ENCODE measurements at regions not wholly inside any gene's neighbourhood (a gene's known extent, or its start where the extent isn't known, plus 50 kb on each side); places are given as distances from the start of the nearest gene placed in this dataset.

DNA sequence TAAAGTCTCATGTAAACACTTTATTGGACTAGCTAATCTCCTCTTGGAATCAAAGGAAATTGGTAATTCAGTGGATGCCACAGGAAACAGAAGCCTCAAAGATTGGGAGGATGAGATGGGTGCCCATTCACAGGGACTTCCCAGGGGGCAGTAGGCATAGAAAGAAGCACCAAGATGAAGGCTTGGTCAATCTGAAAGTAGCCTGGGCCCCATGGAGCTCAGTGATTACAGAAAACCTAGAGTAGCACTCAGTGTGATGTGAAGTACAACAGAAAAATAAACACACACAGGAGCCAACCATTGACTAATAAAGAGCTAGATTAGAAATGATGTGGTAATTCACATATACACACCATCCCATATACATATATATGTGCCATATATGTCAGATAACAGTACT lies 560.6 kb downstream of the TBC1D4 start:
- TF ChIP-seq POLR2A (IDR thresholded peaks at IDR 0.05): no peak
- TF ChIP-seq, protein P1, sequence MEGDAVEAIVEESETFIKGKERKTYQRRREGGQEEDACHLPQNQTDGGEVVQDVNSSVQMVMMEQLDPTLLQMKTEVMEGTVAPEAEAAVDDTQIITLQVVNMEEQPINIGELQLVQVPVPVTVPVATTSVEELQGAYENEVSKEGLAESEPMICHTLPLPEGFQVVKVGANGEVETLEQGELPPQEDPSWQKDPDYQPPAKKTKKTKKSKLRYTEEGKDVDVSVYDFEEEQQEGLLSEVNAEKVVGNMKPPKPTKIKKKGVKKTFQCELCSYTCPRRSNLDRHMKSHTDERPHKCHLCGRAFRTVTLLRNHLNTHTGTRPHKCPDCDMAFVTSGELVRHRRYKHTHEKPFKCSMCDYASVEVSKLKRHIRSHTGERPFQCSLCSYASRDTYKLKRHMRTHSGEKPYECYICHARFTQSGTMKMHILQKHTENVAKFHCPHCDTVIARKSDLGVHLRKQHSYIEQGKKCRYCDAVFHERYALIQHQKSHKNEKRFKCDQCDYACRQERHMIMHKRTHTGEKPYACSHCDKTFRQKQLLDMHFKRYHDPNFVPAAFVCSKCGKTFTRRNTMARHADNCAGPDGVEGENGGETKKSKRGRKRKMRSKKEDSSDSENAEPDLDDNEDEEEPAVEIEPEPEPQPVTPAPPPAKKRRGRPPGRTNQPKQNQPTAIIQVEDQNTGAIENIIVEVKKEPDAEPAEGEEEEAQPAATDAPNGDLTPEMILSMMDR (IDR thresholded peaks at IDR 0.05): no peak
